WTC11 (cell line): ENCODE measurements at regions not wholly inside any gene's neighbourhood (a gene's known extent, or its start where the extent isn't known, plus 50 kb on each side); places are given as distances from the start of the nearest gene placed in this dataset.

Source experiments
- CREB1 ChIP-seq: sonication (generic); formaldehyde crosslinking; IDR thresholded peaks from 2 replicates; pipeline ENCODE4 v1.8.0; 2023; ENCODE audit warnings: mild to moderate bottlenecking, missing genetic modification reagents
- CREM ChIP-seq: sonication (generic); formaldehyde crosslinking; IDR thresholded peaks from 2 replicates; pipeline ENCODE4 v1.8.1; 2022; ENCODE audit warnings: mild to moderate bottlenecking, missing genetic modification reagents, moderate library complexity
- ETV6 ChIP-seq: sonication (generic); formaldehyde crosslinking; IDR thresholded peaks from 2 replicates; pipeline ENCODE4 v1.8.1; 2022; ENCODE audit warnings: mild to moderate bottlenecking, missing genetic modification reagents
- GTF2I ChIP-seq: fragments of 250-450 bp; sonication (Bioruptor Pico); conservative IDR thresholded peaks from 2 replicates; pipeline ENCODE4 v1.4.0; 2021; ENCODE audit warnings: mild to moderate bottlenecking
- MXD4 ChIP-seq: fragments of 250-450 bp; sonication (Bioruptor Pico); IDR thresholded peaks from 2 replicates; pipeline ENCODE4 v1.8.0; 2021; ENCODE audit warnings: mild to moderate bottlenecking, moderate library complexity, borderline replicate concordance
- SOX15 ChIP-seq: fragments of 250-450 bp; sonication (Bioruptor Pico); IDR thresholded peaks from 2 replicates; pipeline ENCODE4 v1.9.0; 2021; ENCODE audit warnings: mild to moderate bottlenecking
- SP1 ChIP-seq: sonication (generic); formaldehyde crosslinking; conservative IDR thresholded peaks from 2 replicates; pipeline ENCODE4 v1.8.1; 2022; ENCODE audit warnings: missing genetic modification reagents
- TCF7 ChIP-seq: sonication (generic); formaldehyde crosslinking; IDR thresholded peaks from 2 replicates; pipeline ENCODE4 v1.8.0; 2022; ENCODE audit warnings: mild to moderate bottlenecking, low read depth, missing genetic modification reagents, moderate library complexity
- TEAD4 ChIP-seq: sonication (generic); formaldehyde crosslinking; IDR thresholded peaks from 2 replicates; pipeline ENCODE4 v1.8.0; 2022; ENCODE audit warnings: mild to moderate bottlenecking, missing genetic modification reagents
- TF ChIP-seq, protein P1 (sequence below): fragments of 200-600 bp; IDR thresholded peaks from 2 replicates; pipeline ENCODE4 v1.8.0; 2022; ENCODE audit warnings: antibody characterized with exemption
- TF ChIP-seq, protein P2 (sequence below): sonication (generic); formaldehyde crosslinking; IDR thresholded peaks from 2 replicates; pipeline ENCODE4 v1.8.1; 2023; ENCODE audit warnings: mild to moderate bottlenecking, moderate library complexity, missing genetic modification reagents
- TF ChIP-seq, protein P3 (sequence below): sonication (generic); formaldehyde crosslinking; IDR thresholded peaks from 2 replicates; pipeline ENCODE4 v1.8.0; 2022; ENCODE audit warnings: mild to moderate bottlenecking, missing genetic modification reagents
- TF ChIP-seq, protein P4 (sequence below): sonication (generic); formaldehyde crosslinking; IDR thresholded peaks from 2 replicates; pipeline ENCODE4 v1.8.1; 2023; ENCODE audit warnings: mild to moderate bottlenecking, missing genetic modification reagents, borderline replicate concordance
- TF ChIP-seq, protein P5 (sequence below): sonication (generic); formaldehyde crosslinking; IDR thresholded peaks from 2 replicates; pipeline ENCODE4 v1.8.1; 2023; ENCODE audit warnings: mild to moderate bottlenecking, missing genetic modification reagents, moderate library complexity

DNA sequence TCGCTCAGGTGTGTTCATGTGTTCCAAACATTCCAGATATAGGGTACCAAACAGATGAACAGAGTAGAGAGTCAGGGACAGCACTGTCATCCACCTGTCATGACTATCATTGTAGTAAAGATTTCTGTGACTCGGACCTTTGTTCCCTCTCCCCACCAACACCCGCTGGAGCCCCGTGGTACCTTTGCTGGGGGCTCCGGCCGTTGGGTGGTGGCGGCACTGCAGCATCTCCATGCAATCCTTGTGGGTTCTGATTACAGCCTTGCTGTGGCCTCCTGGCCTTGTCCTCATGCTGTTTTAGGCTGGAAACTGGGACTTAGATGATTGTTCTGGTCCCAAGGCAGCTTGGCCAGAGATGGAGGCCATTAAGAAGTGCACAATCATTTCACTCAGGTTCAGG lies 247.3 kb downstream of the SKAP2 start:
- TF ChIP-seq, protein P1, sequence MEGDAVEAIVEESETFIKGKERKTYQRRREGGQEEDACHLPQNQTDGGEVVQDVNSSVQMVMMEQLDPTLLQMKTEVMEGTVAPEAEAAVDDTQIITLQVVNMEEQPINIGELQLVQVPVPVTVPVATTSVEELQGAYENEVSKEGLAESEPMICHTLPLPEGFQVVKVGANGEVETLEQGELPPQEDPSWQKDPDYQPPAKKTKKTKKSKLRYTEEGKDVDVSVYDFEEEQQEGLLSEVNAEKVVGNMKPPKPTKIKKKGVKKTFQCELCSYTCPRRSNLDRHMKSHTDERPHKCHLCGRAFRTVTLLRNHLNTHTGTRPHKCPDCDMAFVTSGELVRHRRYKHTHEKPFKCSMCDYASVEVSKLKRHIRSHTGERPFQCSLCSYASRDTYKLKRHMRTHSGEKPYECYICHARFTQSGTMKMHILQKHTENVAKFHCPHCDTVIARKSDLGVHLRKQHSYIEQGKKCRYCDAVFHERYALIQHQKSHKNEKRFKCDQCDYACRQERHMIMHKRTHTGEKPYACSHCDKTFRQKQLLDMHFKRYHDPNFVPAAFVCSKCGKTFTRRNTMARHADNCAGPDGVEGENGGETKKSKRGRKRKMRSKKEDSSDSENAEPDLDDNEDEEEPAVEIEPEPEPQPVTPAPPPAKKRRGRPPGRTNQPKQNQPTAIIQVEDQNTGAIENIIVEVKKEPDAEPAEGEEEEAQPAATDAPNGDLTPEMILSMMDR = no peak
- TF ChIP-seq, protein P2, sequence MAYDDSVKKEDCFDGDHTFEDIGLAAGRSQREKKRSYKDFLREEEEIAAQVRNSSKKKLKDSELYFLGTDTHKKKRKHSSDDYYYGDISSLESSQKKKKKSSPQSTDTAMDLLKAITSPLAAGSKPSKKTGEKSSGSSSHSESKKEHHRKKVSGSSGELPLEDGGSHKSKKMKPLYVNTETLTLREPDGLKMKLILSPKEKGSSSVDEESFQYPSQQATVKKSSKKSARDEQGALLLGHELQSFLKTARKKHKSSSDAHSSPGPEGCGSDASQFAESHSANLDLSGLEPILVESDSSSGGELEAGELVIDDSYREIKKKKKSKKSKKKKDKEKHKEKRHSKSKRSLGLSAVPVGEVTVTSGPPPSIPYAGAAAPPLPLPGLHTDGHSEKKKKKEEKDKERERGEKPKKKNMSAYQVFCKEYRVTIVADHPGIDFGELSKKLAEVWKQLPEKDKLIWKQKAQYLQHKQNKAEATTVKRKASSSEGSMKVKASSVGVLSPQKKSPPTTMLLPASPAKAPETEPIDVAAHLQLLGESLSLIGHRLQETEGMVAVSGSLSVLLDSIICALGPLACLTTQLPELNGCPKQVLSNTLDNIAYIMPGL (CRISPR knock-in tag) = no peak
- no peak for TF ChIP-seq SP1
- TF ChIP-seq TEAD4 (CRISPR knock-in tag) = no peak
- no peak for TF ChIP-seq MXD4
- TF ChIP-seq SOX15 (CRISPR knock-in tag) = no peak
- no peak for TF ChIP-seq GTF2I
- no peak for TF ChIP-seq TCF7 (CRISPR knock-in tag)
- TF ChIP-seq, protein P3, sequence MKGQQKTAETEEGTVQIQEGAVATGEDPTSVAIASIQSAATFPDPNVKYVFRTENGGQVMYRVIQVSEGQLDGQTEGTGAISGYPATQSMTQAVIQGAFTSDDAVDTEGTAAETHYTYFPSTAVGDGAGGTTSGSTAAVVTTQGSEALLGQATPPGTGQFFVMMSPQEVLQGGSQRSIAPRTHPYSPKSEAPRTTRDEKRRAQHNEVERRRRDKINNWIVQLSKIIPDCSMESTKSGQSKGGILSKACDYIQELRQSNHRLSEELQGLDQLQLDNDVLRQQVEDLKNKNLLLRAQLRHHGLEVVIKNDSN (CRISPR knock-in tag) = no peak
- TF ChIP-seq, protein P4, sequence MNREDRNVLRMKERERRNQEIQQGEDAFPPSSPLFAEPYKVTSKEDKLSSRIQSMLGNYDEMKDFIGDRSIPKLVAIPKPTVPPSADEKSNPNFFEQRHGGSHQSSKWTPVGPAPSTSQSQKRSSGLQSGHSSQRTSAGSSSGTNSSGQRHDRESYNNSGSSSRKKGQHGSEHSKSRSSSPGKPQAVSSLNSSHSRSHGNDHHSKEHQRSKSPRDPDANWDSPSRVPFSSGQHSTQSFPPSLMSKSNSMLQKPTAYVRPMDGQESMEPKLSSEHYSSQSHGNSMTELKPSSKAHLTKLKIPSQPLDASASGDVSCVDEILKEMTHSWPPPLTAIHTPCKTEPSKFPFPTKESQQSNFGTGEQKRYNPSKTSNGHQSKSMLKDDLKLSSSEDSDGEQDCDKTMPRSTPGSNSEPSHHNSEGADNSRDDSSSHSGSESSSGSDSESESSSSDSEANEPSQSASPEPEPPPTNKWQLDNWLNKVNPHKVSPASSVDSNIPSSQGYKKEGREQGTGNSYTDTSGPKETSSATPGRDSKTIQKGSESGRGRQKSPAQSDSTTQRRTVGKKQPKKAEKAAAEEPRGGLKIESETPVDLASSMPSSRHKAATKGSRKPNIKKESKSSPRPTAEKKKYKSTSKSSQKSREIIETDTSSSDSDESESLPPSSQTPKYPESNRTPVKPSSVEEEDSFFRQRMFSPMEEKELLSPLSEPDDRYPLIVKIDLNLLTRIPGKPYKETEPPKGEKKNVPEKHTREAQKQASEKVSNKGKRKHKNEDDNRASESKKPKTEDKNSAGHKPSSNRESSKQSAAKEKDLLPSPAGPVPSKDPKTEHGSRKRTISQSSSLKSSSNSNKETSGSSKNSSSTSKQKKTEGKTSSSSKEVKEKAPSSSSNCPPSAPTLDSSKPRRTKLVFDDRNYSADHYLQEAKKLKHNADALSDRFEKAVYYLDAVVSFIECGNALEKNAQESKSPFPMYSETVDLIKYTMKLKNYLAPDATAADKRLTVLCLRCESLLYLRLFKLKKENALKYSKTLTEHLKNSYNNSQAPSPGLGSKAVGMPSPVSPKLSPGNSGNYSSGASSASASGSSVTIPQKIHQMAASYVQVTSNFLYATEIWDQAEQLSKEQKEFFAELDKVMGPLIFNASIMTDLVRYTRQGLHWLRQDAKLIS (CRISPR knock-in tag) = no peak
- no peak for TF ChIP-seq CREM (CRISPR knock-in tag)
- no peak for TF ChIP-seq CREB1
- TF ChIP-seq, protein P5, sequence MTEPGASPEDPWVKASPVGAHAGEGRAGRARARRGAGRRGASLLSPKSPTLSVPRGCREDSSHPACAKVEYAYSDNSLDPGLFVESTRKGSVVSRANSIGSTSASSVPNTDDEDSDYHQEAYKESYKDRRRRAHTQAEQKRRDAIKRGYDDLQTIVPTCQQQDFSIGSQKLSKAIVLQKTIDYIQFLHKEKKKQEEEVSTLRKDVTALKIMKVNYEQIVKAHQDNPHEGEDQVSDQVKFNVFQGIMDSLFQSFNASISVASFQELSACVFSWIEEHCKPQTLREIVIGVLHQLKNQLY (CRISPR knock-in tag) = no peak
- no peak for TF ChIP-seq ETV6 (CRISPR knock-in tag)
